ENCODE measurements at regions not wholly inside any gene's neighbourhood (a gene's known extent, or its start where the extent isn't known, plus 50 kb on each side); places are given as distances from the start of the nearest gene placed in this dataset.

GRCh38 chr6:141050471-141050870 is 1082.3 kb upstream of the GJE1 start:
- TF ChIP-seq POLR2A (IDR thresholded peaks at IDR 0.05) = no peak
- TF ChIP-seq CTCF (IDR thresholded peaks at IDR 0.05) = no peak
